Uterus (tissue), 2 donors: ENCODE measurements at regions not wholly inside any gene's neighbourhood (a gene's known extent, or its start where the extent isn't known, plus 50 kb on each side); places are given as distances from the start of the nearest gene placed in this dataset.

Source experiments
- CTCF ChIP-seq, 4 experiments: fragments of 200-600 bp in 2 of 4; fragments of 450-650 bp in 2 of 4; sonication (generic) in 2 of 4; IDR thresholded peaks; one replicate each; pipeline ENCODE4 v1.5.1; 2016 to 2019; ENCODE audit warnings: antibody characterized with exemption in 4 of 4, mild to moderate bottlenecking in 2 of 4, moderate library complexity in 1 of 4
- POLR2A ChIP-seq, 2 donors: fragments of 450-650 bp; IDR thresholded peaks; one replicate each; pipeline ENCODE4 v1.6.1; 2016; ENCODE audit warnings: antibody characterized with exemption in 2 of 2, mild to moderate bottlenecking in 1 of 2, moderate library complexity in 1 of 2

- TF ChIP-seq CTCF (IDR thresholded peaks at IDR 0.05) (no peak), POLR2A (IDR thresholded peaks at IDR 0.05) (no peak)
Observed at GRCh38 chr6:147675281-147675680, 166.8 kb downstream of the SAMD5 start.
